ENCODE measurements at regions not wholly inside any gene's neighbourhood (a gene's known extent, or its start where the extent isn't known, plus 50 kb on each side); places are given as distances from the start of the nearest gene placed in this dataset.

DNA sequence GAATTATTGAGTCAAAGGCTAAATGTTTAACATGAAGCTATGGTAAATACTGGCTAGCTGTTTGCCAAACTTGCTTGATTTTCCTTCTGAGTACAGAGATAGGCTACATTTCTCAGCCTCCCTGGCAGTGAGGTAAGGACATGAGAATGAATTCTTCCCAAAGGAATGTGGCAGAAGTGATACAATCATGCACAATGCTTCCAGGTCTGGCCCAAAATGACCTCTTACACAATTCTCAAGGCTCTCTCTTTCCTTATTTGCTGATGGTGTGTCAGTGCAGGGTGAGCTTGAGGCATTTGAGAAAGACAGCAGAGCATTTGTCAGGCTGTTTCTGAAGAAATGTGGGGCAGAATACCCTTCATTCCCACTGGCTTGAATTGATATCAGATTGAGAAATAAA lies 95.6 kb upstream of the NABP1 start:
- TF ChIP-seq, protein P1, sequence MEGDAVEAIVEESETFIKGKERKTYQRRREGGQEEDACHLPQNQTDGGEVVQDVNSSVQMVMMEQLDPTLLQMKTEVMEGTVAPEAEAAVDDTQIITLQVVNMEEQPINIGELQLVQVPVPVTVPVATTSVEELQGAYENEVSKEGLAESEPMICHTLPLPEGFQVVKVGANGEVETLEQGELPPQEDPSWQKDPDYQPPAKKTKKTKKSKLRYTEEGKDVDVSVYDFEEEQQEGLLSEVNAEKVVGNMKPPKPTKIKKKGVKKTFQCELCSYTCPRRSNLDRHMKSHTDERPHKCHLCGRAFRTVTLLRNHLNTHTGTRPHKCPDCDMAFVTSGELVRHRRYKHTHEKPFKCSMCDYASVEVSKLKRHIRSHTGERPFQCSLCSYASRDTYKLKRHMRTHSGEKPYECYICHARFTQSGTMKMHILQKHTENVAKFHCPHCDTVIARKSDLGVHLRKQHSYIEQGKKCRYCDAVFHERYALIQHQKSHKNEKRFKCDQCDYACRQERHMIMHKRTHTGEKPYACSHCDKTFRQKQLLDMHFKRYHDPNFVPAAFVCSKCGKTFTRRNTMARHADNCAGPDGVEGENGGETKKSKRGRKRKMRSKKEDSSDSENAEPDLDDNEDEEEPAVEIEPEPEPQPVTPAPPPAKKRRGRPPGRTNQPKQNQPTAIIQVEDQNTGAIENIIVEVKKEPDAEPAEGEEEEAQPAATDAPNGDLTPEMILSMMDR (IDR thresholded peaks at IDR 0.05; ENCODE audit: poor library complexity) = no peak
- no peak for TF ChIP-seq EZH2phosphoT487 (IDR thresholded peaks at IDR 0.05; ENCODE audit: low read depth, severe bottlenecking, unreplicated experiment)
- no peak for TF ChIP-seq EZH2 (IDR thresholded peaks at IDR 0.05; ENCODE audit: borderline replicate concordance)

All from hepatocyte (in vitro differentiated cells).